Transverse colon (tissue), 4 donors: ENCODE measurements at regions not wholly inside any gene's neighbourhood (a gene's known extent, or its start where the extent isn't known, plus 50 kb on each side); places are given as distances from the start of the nearest gene placed in this dataset.

Experiments used
- DNase-seq: peaks from one replicate; pipeline ENCODE4 v3.0.0-alpha.2; 2019
- H3K27ac ChIP-seq, 4 donors: fragments of 200-600 bp; sonication (generic); 2 replicates each; pipeline ENCODE4 v1.5.1; 2016 to 2018; ENCODE audit warnings: inconsistent platforms in 4 of 4
- H3K27me3 ChIP-seq: fragments of 200-600 bp; sonication (generic); 2 replicates; pipeline ENCODE4 v1.5.1; 2017; ENCODE audit warnings: inconsistent platforms
- H3K36me3 ChIP-seq, 4 donors: fragments of 200-600 bp; sonication (generic); 2 replicates each; pipeline ENCODE4 v1.5.1; 2017 to 2019; ENCODE audit warnings: inconsistent platforms in 4 of 4
- H3K4me1 ChIP-seq, 4 donors: fragments of 200-600 bp; sonication (generic); 2 replicates each; pipeline ENCODE4 v1.5.1; 2017 to 2020; ENCODE audit warnings: inconsistent platforms in 4 of 4
- H3K4me3 ChIP-seq, 4 donors: fragments of 200-600 bp; sonication (generic); 1 replicate in 1 of 4; 2 replicates in 3 of 4; pipeline versions ENCODE4 v1.5.1 to v1.6.1; 2017 to 2019; ENCODE audit warnings: inconsistent platforms in 4 of 4
- H3K9me3 ChIP-seq, 2 donors: fragments of 200-600 bp; sonication (generic); 2 replicates each; pipeline ENCODE4 v1.5.1; 2017 to 2019; ENCODE audit warnings: inconsistent platforms in 2 of 2
- EP300 ChIP-seq: sonication (generic); formaldehyde crosslinking; IDR thresholded peaks from one replicate; pipeline ENCODE4 v1.6.1; 2017; ENCODE audit warnings: antibody characterized with exemption, low read depth
- POLR2A ChIP-seq: fragments of 450-650 bp; IDR thresholded peaks from one replicate; pipeline ENCODE4 v1.6.1; 2016; ENCODE audit warnings: antibody characterized with exemption, mild to moderate bottlenecking, moderate library complexity
- POLR2AphosphoS5 ChIP-seq, 3 donors: sonication (generic); formaldehyde crosslinking; IDR thresholded peaks; one replicate each; pipeline ENCODE4 v1.6.1; 2016; ENCODE audit warnings: antibody characterized with exemption in 3 of 3
- WGBS, 2 donors: methylation state at CpG; one replicate each; pipeline ENCODE4 v1.1.5; 2018; ENCODE audit warnings: low coverage in 1 of 2; 5-methylcytosine and 5-hydroxymethylcytosine counted together
- in situ Hi-C, 4 donors: fragments of 200-750 bp; cut with MboI; loops; one replicate each; pipeline versions ENCODE4 v1.15.0 to v1.15.1; 2017; ENCODE audit warnings: low sequenced_read_pairs in 3 of 4, low pct_ligation_motif_present in 1 of 4, low pct_unique_long_range_greater_than_20kb in 1 of 4
- intact Hi-C: fragments of 100-400 bp; cut with DNase I; formaldehyde crosslinking; loops from one replicate; pipeline ENCODE4 v1.15.1; 2023; ENCODE audit warnings: low total_unique reads
- TF ChIP-seq, protein P1 (sequence below), 5 experiments: fragments of 200-600 bp in 3 of 5; fragments of 450-650 bp in 2 of 5; sonication (generic) in 3 of 5; IDR thresholded peaks; 1 replicate in 2 of 5; 2 replicates in 3 of 5; pipeline ENCODE4 v1.5.1; 2016 to 2017; ENCODE audit warnings: antibody characterized with exemption in 5 of 5, inconsistent platforms in 3 of 5, mild to moderate bottlenecking in 2 of 5, moderate library complexity in 1 of 5

DNA sequence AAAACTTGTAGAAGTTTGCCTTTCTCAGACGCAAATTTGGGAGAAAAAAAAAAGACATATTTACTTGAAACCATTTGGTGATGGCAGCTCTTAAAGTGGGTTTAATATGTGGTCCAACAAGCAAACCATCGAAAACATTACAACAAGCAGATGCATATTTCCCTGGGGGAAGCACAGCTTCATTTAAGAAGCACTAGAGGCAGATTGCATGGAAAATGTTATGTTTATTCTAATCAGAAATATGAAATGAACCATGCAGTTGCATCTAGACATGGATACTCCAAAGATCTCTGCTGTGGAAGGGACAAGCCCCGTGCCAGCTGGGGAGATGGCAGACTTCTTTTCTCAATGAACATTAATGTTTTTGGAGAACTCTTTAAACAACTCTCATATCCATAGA, 57.4 kb upstream of the PARVA start:
- DNase-seq, result no peak

DNA sequence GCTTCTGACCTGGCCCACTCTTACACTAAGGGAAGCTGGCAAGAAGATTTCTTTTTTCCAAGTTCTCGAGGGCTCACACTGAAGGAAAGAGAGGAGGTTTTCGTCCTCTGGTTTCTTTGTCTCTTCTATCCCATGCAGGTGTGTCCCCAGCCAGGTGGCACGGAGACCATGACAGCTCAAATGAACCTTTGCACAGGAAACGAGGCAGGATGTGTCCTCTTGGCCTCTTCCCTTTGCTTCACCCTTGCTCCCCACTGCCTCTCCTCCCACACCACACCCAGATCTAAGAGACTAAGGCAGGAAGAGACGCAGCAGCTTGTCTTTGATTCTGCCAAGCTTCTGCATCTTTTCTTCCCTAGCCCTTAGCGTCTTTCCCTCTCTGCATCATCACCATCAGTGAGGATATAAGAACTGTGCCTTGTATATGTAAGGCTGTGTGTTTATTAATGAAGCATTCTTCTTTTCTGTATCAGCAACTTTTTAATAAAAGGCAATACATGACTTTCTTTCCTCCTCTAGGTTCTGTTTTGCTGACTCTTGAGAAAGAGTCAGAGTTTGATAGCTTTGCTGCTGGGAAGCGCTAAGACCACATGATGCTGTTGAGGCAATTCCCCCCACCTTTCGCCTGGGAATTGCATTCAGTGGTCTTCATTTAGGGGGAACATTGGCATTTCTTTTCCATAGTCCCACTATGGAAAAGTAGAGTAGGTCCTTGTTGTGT, 56.0 kb upstream of the PARVA start:
- 55 to 76% methylated on average over 2 to 8 of the region's 8 CpGs for WGBS, 2 donors
- no peaks in the 10 kb centered on the region for H3K36me3 ChIP-seq
- in situ Hi-C loops, result no loop called here
- H3K4me1 ChIP-seq, result peaks cover 0 to 37% (median 15%) of the 10 kb centered on the region in 4 donors
- TF ChIP-seq EP300, result no peak
- TF ChIP-seq, protein P1, sequence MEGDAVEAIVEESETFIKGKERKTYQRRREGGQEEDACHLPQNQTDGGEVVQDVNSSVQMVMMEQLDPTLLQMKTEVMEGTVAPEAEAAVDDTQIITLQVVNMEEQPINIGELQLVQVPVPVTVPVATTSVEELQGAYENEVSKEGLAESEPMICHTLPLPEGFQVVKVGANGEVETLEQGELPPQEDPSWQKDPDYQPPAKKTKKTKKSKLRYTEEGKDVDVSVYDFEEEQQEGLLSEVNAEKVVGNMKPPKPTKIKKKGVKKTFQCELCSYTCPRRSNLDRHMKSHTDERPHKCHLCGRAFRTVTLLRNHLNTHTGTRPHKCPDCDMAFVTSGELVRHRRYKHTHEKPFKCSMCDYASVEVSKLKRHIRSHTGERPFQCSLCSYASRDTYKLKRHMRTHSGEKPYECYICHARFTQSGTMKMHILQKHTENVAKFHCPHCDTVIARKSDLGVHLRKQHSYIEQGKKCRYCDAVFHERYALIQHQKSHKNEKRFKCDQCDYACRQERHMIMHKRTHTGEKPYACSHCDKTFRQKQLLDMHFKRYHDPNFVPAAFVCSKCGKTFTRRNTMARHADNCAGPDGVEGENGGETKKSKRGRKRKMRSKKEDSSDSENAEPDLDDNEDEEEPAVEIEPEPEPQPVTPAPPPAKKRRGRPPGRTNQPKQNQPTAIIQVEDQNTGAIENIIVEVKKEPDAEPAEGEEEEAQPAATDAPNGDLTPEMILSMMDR (IDR thresholded peaks at IDR 0.05), result no peak
- intact Hi-C loops, result no loop called here
- H3K4me3 ChIP-seq, result no peak overlapping the region
- peaks cover 5 to 9% of the 10 kb centered on the region in 2 donors for H3K9me3 ChIP-seq
- DNase-seq, result no peak
- H3K27ac ChIP-seq, result peak overlapping the region; percentile 67 to 83 (median 73)
- H3K27me3 ChIP-seq, result no peaks in the 10 kb centered on the region

More for the DNA sequence above, 57.4 kb upstream of the PARVA start:
- Histone ChIP-seq H3K27ac (peak overlapping the region; percentile 67 to 83 (median 73)), H3K36me3 (peaks cover 0 to 1% (median 0%) of the 10 kb centered on the region in 4 donors), H3K9me3 (peaks cover 16 to 22% of the 10 kb centered on the region in 2 donors), H3K27me3 (no peaks in the 10 kb centered on the region), H3K4me1 (peaks cover 0 to 37% (median 15%) of the 10 kb centered on the region in 4 donors), H3K4me3 (no peak overlapping the region)
- in situ Hi-C loops (no loop called here), intact Hi-C loops (no loop called here)
- WGBS, 2 donors, result 45 to 58% methylated on average over 2 to 3 of the region's 3 CpGs
- TF ChIP-seq POLR2A (no peak), EP300 (no peak), POLR2AphosphoS5 (IDR thresholded peaks at IDR 0.05) (no peak)
- TF ChIP-seq, protein P1 (IDR thresholded peaks at IDR 0.05), result no peak

DNA sequence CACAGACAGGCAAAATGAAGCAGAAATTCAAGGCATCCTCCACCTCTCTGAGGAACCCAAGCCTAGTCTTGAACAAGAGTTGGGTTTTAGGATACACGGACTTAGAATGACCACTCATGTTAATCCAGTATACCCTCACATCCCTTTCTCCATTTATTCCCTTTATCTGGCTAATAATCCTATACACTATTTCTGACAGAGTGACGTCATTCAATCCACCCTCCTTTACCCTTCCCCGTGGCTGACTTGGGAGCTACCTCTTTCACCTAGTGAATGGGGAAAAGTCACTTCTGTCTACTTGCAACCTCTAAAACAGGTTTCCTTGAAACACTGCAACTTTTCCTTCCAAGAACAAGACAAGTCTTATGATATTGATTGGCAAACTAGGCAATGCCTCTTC, 52.8 kb upstream of the PARVA start:
- H3K4me1 ChIP-seq, result peaks cover 0 to 23% (median 6%) of the 10 kb centered on the region in 4 donors
- H3K36me3 ChIP-seq, result no peaks in the 10 kb centered on the region
- no peak for TF ChIP-seq POLR2A
- no peak for TF ChIP-seq EP300
- TF ChIP-seq, protein P1 (IDR thresholded peaks at IDR 0.05), result no peak
- TF ChIP-seq POLR2AphosphoS5 (IDR thresholded peaks at IDR 0.05), result no peak
- no peak overlapping the region for H3K4me3 ChIP-seq
- intact Hi-C loops, result no loop called here
- in situ Hi-C loops, result no loop called here
- H3K27me3 ChIP-seq, result no peaks in the 10 kb centered on the region
- no peaks in the 10 kb centered on the region for H3K9me3 ChIP-seq
- no peak for DNase-seq
- WGBS, 2 donors, result 81 to 91% methylated on average over 3 of the region's 3 CpGs
- no peak overlapping the region for H3K27ac ChIP-seq
